ENCODE measurements at regions not wholly inside any gene's neighbourhood (a gene's known extent, or its start where the extent isn't known, plus 50 kb on each side); places are given as distances from the start of the nearest gene placed in this dataset.
A peak's percentile ranks its signal among the peaks of the same experiment; 100 is the strongest.

DNA sequence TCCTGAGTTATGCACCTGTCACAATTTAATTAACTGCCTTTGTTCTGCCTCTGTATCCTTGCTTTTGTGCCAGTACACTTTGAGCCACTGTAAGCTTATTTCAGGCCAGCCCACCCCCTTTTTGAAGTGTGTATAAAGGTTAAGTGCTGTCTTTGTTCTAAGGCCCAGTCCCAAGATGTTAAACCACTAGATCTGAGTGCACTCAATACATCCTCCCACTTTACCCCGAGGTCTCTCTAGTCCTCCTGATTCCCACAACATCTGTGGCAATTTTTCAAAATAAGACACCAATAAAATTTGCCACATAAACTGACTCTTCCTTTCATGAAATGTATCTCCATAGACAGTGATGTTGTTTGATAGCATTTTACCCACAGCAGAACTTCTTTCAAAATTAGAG is 124.1 kb upstream of the SPIN4 start:
- DNase-seq (ENCODE audit: low spot score) (peak; percentile 5), ATAC-seq (no peak)
- Mint-ChIP-seq H3K9me3 (peaks cover 65% of the 10 kb centered on the region), H3K36me3 (ENCODE audit: low read depth) (peaks cover 76% of the 10 kb centered on the region), H3K27me3 (ENCODE audit: insufficient read depth, low read depth, poor library complexity) (peaks cover 5% of the 10 kb centered on the region), H3K4me1 (no peaks in the 10 kb centered on the region), H3K27ac (no peak overlapping the region), H3K4me3 (no peak overlapping the region)
- Histone ChIP-seq H3K9me2 (ENCODE audit: insufficient read depth) (no peaks in the 10 kb centered on the region), H3K27me3 (ENCODE audit: insufficient read depth) (no peaks in the 10 kb centered on the region), H2AFZ (no peak overlapping the region), H3K4me3 (no peak overlapping the region), H4K20me1 (replicated peaks; ENCODE audit: insufficient read depth) (no peaks in the 10 kb centered on the region), H3K79me2 (replicated peaks; ENCODE audit: insufficient read depth) (0 out of 2 replicates have a peak, but pooled peaks cover 5% of the 10 kb centered on the region), H3F3A (replicated peaks; ENCODE audit: low read depth) (no peaks in the 10 kb centered on the region), H3K4me1 (ENCODE audit: insufficient read depth) (no peaks in the 10 kb centered on the region), H3K4me2 (no peak overlapping the region), H3K36me3 (ENCODE audit: insufficient read depth) (peaks cover 7% of the 10 kb centered on the region; the same call in 1 of the 2 replicates), H3K27ac (ENCODE audit: low read depth) (no peak overlapping the region)
- TF ChIP-seq JUNB (IDR thresholded peaks at IDR 0.05; ENCODE audit: unreplicated experiment), result no peak
- TF ChIP-seq EZH2phosphoT487 (IDR thresholded peaks at IDR 0.05; ENCODE audit: unreplicated experiment), result no peak
- TF ChIP-seq POLR2AphosphoS5 (IDR thresholded peaks at IDR 0.05; ENCODE audit: low read depth), result no peak
- TF ChIP-seq, protein P1, sequence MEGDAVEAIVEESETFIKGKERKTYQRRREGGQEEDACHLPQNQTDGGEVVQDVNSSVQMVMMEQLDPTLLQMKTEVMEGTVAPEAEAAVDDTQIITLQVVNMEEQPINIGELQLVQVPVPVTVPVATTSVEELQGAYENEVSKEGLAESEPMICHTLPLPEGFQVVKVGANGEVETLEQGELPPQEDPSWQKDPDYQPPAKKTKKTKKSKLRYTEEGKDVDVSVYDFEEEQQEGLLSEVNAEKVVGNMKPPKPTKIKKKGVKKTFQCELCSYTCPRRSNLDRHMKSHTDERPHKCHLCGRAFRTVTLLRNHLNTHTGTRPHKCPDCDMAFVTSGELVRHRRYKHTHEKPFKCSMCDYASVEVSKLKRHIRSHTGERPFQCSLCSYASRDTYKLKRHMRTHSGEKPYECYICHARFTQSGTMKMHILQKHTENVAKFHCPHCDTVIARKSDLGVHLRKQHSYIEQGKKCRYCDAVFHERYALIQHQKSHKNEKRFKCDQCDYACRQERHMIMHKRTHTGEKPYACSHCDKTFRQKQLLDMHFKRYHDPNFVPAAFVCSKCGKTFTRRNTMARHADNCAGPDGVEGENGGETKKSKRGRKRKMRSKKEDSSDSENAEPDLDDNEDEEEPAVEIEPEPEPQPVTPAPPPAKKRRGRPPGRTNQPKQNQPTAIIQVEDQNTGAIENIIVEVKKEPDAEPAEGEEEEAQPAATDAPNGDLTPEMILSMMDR (conservative IDR thresholded peaks at IDR 0.05; ENCODE audit: low read depth in 2 of 2), result no peak
- no peak for TF ChIP-seq ETS1 (IDR thresholded peaks at IDR 0.05)
- TF ChIP-seq NANOG (IDR thresholded peaks at IDR 0.05; ENCODE audit: borderline replicate concordance), result no peak
- TF ChIP-seq EZH2 (IDR thresholded peaks at IDR 0.05; ENCODE audit: low read depth, unreplicated experiment), result no peak
- no peak for TF ChIP-seq ZNF462 (CRISPR knock-in tag; IDR thresholded peaks at IDR 0.05)
- no peak for TF ChIP-seq STAT1 (IDR thresholded peaks at IDR 0.05; ENCODE audit: unreplicated experiment)
- TF ChIP-seq REST (IDR thresholded peaks at IDR 0.05; ENCODE audit: unreplicated experiment), result no peak
- TF ChIP-seq ZNF331 (CRISPR knock-in tag; IDR thresholded peaks at IDR 0.05; ENCODE audit: low read depth), result no peak
- no peak for TF ChIP-seq CREB1 (CRISPR knock-in tag; IDR thresholded peaks at IDR 0.05; ENCODE audit: low read depth)
- TF ChIP-seq ZNF114 (CRISPR knock-in tag; IDR thresholded peaks at IDR 0.05), result no peak

Data from GM23338 (cell line).